Body of pancreas (tissue), 4 donors: ENCODE measurements at regions not wholly inside any gene's neighbourhood (a gene's known extent, or its start where the extent isn't known, plus 50 kb on each side); places are given as distances from the start of the nearest gene placed in this dataset.

ENCODE experiments used
- ATAC-seq: fragments of 150-250 bp; one replicate; pipeline ENCODE4 v1.9.1; 2016
- DNase-seq, 4 donors: peaks; one replicate each; pipeline ENCODE4 v3.0.0-alpha.2; 2019
- H3K27ac ChIP-seq, 4 donors: fragments of 200-600 bp; sonication (generic); 1 replicate in 3 of 4; 2 replicates in 1 of 4; pipeline versions ENCODE4 v1.5.1 to v1.6.1; 2016 to 2019; ENCODE audit warnings: mild to moderate bottlenecking in 1 of 4, mixed read lengths in 1 of 4, moderate library complexity in 1 of 4
- H3K27me3 ChIP-seq, 2 donors: fragments of 200-600 bp; sonication (generic); one replicate each; pipeline ENCODE4 v1.6.0; 2016; ENCODE audit warnings: mild to moderate bottlenecking in 1 of 2
- H3K36me3 ChIP-seq, 2 donors: fragments of 200-600 bp; sonication (generic); replicated peaks in 1 of 2; 2 replicates each; pipeline ENCODE4 v1.5.1; 2016; ENCODE audit warnings: low read depth in 2 of 2; ENCODE audit not compliant: insufficient read depth in 1 of 2
- H3K4me1 ChIP-seq: fragments of 200-600 bp; sonication (generic); one replicate; pipeline ENCODE4 v1.6.0; 2016
- H3K4me3 ChIP-seq, 2 donors: fragments of 200-600 bp; sonication (generic); 1 replicate in 1 of 2; 2 replicates in 1 of 2; pipeline ENCODE4 v1.5.1; 2016 to 2019
- H3K9me3 ChIP-seq, 3 donors: fragments of 200-600 bp; sonication (generic); 1 replicate in 2 of 3; 2 replicates in 1 of 3; pipeline ENCODE4 v1.5.1; 2016
- CTCF ChIP-seq, 7 experiments: fragments of 450-650 bp in 4 of 7; fragments of 200-600 bp in 3 of 7; sonication (generic) in 3 of 7; IDR thresholded peaks; one replicate each; pipeline ENCODE4 v1.5.1; 2016 to 2019; ENCODE audit warnings: antibody characterized with exemption in 7 of 7
- POLR2A ChIP-seq, 3 donors: fragments of 450-650 bp; IDR thresholded peaks; one replicate each; pipeline ENCODE4 v1.6.1; 2016; ENCODE audit warnings: antibody characterized with exemption in 3 of 3, mild to moderate bottlenecking in 2 of 3
- WGBS, 2 donors: methylation state at CpG; one replicate each; pipeline ENCODE4 v1.1.5; 2017; 5-methylcytosine and 5-hydroxymethylcytosine counted together
- intact Hi-C: fragments of 100-400 bp; cut with DNase I; formaldehyde crosslinking; loops from one replicate; pipeline ENCODE4 v1.15.1; 2023

GRCh38 chr18:77376043-77376732 lies 126.5 kb downstream of the GALR1 start:
- intact Hi-C loops: no loop called here
- H3K9me3 ChIP-seq: no peaks in the 10 kb centered on the region
- ATAC-seq (peak; percentile 52), DNase-seq (peak; percentile 18 to 70 (median 48))
- WGBS, 2 donors: 60 to 72% methylated on average over 29 of the region's 29 CpGs
- H3K36me3 ChIP-seq: no peaks in the 10 kb centered on the region
- H3K4me1 ChIP-seq: no peaks in the 10 kb centered on the region
- H3K4me3 ChIP-seq: no peak overlapping the region
- peak overlapping the region in 3 of 4 donors; percentile 12 to 42 (median 41) for H3K27ac ChIP-seq
- H3K27me3 ChIP-seq: no peaks in the 10 kb centered on the region
- no peak for TF ChIP-seq CTCF (IDR thresholded peaks at IDR 0.05)
- no peak for TF ChIP-seq POLR2A (IDR thresholded peaks at IDR 0.05)

GRCh38 chr18:77376733-77377094 lies 127.1 kb downstream of the GALR1 start:
- no peak for ATAC-seq

GRCh38 chr18:77377813-77378212 lies 128.2 kb downstream of the GALR1 start:
- DNase-seq (no peak), ATAC-seq (no peak)
- Histone ChIP-seq H3K27me3 (no peaks in the 10 kb centered on the region), H3K27ac (no peak overlapping the region), H3K4me3 (no peak overlapping the region), H3K9me3 (no peaks in the 10 kb centered on the region), H3K4me1 (no peaks in the 10 kb centered on the region), H3K36me3 (no peaks in the 10 kb centered on the region)
- intact Hi-C loops: no loop called here
- no peak for TF ChIP-seq POLR2A (IDR thresholded peaks at IDR 0.05)
- TF ChIP-seq CTCF (IDR thresholded peaks at IDR 0.05): no peak
- 85 to 96% methylated on average over 6 of the region's 6 CpGs for WGBS, 2 donors

More at GRCh38 chr18:77376733-77377094, 127.1 kb downstream of the GALR1 start:
- TF ChIP-seq POLR2A (IDR thresholded peaks at IDR 0.05) (no peak), CTCF (IDR thresholded peaks at IDR 0.05) (no peak)
- no peaks in the 10 kb centered on the region for H3K9me3 ChIP-seq
- H3K27ac ChIP-seq: peak overlapping the region in 2 of 4 donors; percentile 12 to 42
- H3K4me3 ChIP-seq: no peak overlapping the region
- no peaks in the 10 kb centered on the region for H3K4me1 ChIP-seq
- WGBS, 2 donors: 66 to 72% methylated on average over 8 of the region's 8 CpGs
- intact Hi-C loops: no loop called here
- no peaks in the 10 kb centered on the region for H3K27me3 ChIP-seq
- H3K36me3 ChIP-seq: no peaks in the 10 kb centered on the region
- DNase-seq: no peak

GRCh38 chr18:77379976-77380509 lies 130.4 kb downstream of the GALR1 start:
- intact Hi-C loops: no loop called here
- H3K9me3 ChIP-seq: no peaks in the 10 kb centered on the region
- no peak for DNase-seq
- no peaks in the 10 kb centered on the region for H3K36me3 ChIP-seq
- no peak for TF ChIP-seq POLR2A (IDR thresholded peaks at IDR 0.05)
- no peak for TF ChIP-seq CTCF (IDR thresholded peaks at IDR 0.05)
- no peak overlapping the region for H3K27ac ChIP-seq
- H3K4me3 ChIP-seq: no peak overlapping the region
- no peaks in the 10 kb centered on the region for H3K27me3 ChIP-seq
- 24 to 29% methylated on average over 5 of the region's 5 CpGs for WGBS, 2 donors
- no peak for ATAC-seq
- no peaks in the 10 kb centered on the region for H3K4me1 ChIP-seq

- Histone ChIP-seq H3K36me3 (no peaks in the 10 kb centered on the region), H3K9me3 (no peaks in the 10 kb centered on the region), H3K4me1 (no peaks in the 10 kb centered on the region), H3K27ac (no peak overlapping the region), H3K27me3 (no peaks in the 10 kb centered on the region), H3K4me3 (no peak overlapping the region)
- intact Hi-C loops: no loop called here
- WGBS, 2 donors: 61 to 66% methylated on average over 5 of the region's 5 CpGs
- ATAC-seq (no peak), DNase-seq (no peak)
- TF ChIP-seq POLR2A (IDR thresholded peaks at IDR 0.05): no peak
- no peak for TF ChIP-seq CTCF (IDR thresholded peaks at IDR 0.05)
Measured at GRCh38 chr18:77380695-77381094, 131.0 kb downstream of the GALR1 start.
